NCI-H2171 (cell line): ENCODE measurements at regions not wholly inside any gene's neighbourhood (a gene's known extent, or its start where the extent isn't known, plus 50 kb on each side); places are given as distances from the start of the nearest gene placed in this dataset.
A peak's percentile ranks its signal among the peaks of the same experiment; 100 is the strongest.

Experiments used
- DNase-seq: peaks from one replicate; lab custom pipeline; 2025; lab: John Stamatoyannopoulos, UW

DNA sequence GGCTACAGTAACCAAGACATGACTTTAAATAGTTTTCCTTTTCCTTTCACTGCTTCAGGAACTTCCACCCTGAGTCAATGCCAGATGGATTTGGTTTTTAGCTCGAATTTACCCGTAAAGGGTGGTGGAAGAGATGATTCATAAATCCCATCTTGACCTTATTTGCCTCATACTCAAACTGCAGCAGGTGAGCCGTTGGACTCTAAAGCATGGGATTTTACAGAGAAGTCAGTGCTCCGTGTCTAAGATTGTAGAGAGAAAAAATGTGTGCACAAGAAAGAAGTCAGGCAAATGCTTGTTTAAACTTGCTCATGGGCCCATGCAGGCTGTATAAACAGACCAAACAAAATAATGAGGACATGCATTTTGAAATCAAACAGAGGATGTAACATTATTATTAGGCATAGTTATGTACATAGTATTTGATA, 369.7 kb upstream of the TRIB2 start:
- no peak for DNase-seq

DNA sequence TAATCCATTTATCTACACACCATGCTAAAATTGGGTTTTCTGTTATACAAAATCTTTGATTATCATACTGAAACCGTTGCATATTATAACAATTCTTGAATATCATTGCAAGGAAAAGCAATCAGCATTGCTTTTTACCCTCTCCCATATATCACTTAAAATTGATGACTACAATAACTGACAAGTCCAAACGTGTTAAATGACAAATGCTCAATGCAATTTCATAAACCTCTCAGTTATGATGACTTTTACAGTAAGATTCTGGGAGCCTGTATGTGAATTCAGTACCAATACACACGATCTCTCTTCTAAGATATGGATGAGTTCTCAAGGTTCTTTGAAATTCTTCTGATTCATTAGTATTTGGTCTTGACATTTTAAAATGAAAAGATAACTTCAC, 368.5 kb upstream of the TRIB2 start:
- DNase-seq, result no peak

DNA sequence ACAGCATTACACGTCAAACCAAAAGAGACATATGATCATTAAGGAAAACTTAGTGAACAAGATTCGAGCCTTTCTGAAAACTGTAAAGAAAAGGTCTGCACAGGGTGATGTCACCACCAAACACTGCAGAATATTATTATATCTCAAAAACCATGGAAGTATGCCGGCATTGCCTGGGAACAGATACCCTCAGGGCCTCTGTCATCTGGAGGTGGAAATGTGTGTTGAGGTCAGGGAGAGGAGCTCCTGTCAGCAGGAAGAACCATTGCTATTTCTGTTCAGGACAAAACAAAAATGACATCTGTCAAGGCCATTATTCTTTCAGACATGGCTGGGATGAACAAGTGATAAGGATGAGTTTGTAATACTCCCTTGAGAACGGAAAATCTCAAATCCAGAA, 365.9 kb upstream of the TRIB2 start:
- DNase-seq, result no peak

DNA sequence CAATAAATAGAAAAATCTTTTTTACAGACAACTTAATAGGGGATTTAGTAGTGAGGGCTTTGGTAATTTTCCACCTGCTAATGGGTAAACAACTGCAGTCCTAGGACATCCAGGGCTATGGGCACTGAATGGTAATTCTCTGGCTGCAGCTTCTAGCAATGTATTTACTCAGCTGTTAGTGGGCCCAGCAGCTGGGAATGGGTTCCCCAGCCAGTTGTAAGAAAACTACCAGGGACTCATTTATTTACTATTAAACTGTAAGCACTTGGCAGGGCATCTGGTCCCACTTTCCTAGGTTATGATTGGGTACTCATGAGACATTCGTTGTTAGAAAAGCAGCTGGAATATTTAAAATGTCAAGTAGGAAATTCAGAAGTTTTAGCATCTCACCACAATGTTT, 363.8 kb upstream of the TRIB2 start:
- DNase-seq, result no peak

DNA sequence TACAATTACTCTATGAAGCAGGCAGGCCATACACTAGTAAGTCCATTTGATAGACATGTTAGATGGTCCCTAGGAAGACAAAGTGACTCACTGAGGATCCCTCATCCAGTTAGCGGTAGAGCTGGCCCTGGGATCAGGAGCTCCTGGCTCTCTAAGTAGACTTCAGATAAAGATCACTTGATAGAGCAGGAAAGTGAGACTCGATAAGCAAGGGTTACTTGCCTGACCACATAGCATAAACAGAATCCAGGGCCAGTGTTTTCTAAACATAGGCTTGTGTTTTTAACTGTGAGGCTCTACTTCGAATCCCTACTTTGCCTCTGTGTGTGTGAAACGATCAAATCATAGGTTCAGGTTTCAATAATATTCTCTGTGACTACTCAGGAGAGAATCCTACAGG, 355.2 kb upstream of the TRIB2 start:
- no peak for DNase-seq

DNA sequence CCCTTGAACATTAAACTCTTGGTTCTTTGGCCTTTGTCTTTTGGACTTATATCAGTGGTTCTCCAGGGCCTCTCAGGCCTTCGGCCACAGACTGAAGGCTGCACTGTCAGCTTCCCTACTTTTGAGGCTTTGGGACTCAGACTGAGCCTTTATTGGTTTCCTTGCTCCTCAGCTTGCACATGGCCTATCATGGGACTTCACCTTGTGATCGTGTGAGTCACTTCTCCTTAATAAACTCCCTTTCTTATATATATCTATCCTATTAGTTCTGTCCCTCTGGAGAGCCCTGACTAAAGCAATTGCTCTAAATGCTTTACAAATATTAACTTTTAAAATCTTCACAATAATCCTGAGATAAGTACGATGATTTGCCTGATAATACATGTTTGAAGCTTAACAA, 353.6 kb upstream of the TRIB2 start:
- no peak for DNase-seq

DNA sequence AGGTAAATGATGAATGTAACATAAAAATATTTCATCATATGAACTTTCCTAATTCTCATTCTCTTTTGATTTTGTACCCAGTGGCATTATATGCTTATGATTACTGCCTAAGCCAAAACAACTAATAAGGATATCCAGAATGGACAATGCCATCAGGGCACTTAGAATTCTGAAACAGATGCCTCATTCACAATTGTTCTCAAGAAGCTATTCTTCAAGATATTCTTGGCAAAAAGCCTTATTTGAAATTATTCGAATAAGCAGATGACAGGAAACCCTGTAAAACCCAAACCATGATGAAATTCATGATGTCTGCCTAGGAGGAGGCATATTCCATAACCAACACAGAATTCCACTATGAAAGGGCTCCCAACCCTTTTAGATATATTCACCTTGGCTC, 353.2 kb upstream of the TRIB2 start:
- DNase-seq, result no peak

DNA sequence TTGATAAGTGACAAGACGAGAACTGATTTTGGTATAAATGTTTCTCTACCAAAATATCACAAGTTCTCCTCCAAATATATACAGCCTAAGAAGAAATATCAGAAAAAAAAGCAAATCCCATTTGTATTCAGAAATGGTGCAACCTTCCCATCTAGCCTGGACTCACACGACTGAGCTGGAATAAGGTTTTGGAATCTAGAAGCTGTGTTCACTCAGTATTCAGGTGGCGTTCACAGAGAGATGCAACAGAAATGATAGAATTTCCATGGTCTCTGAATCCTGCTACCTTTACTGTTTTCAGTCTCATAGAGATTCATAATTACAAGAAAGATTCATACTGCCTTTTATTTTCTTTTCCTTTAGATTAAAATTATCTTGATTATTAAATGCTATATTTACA, 347.2 kb upstream of the TRIB2 start:
- DNase-seq, result no peak

DNA sequence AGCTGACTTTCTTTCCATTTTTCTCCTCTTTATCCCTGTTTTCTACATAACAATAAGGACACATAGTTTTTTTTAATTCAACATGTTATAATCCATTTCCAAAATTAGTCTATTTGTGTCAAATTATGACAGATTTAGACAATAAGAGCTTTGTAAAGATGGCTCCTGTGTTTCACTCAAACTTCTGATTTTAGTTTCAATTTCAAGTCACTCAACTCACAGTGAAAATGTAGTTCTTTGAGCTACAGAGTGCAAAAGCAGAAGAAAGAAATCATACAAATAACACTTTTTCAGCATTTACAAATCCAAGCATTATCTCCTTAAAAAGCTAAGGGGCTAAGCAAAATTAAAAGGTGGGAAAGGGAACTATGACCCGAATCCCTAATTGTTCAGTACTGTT, 340.7 kb upstream of the TRIB2 start:
- no peak for DNase-seq

DNA sequence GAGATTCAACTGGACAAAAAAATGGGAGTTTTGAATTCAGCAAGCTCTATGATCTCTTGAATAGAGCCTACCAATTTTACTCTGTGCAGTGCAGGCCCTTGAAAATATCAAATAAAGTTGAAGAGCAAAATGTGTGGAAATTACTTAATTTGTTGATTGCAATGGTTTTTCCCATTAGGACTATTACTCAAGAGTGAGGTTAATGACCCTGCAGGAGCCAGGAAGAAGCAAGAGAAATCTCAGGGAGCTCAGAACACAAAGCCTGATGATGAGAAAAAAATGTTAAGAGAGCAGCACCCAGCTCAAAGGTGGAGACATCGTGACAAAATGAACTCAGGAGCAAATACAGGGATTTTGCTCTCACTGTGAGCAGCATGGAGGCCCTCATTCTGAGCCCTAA, 337.6 kb upstream of the TRIB2 start:
- no peak for DNase-seq

DNA sequence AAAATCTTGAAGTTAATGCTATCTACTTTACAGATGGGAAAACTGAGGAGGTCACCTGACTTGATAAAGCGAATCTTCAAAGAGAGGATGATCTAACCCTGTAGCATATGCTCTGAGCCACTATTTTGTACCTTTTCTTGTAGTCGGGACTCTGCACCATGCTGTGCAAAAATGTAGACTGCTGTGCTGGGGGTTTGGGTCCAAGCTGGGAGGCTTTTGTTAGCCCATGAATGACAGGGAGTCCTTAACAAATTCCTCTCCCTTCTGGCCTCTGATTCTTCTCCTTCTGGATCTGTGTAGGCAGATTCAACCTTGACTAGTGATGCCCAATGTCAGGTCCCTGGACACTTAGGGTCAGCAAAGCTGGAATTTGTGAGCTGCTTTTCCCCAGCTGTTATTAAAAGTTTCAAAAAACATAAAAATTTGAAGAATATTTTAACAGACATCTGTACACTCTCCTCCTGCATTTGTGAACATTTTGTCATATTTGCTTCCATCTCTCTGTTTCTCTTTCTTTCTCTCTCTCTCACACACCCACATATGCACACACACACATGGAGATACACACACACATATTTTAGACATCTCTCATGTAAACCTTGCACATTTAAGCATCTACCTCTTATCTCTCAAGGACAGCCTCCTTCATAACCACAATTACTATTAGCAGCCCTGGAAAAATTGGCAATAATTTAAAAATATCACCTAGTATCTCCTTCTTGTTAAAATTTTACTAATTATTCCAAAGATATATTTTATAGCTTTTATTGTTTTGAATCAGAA, 335.0 kb upstream of the TRIB2 start:
- no peak for DNase-seq

DNA sequence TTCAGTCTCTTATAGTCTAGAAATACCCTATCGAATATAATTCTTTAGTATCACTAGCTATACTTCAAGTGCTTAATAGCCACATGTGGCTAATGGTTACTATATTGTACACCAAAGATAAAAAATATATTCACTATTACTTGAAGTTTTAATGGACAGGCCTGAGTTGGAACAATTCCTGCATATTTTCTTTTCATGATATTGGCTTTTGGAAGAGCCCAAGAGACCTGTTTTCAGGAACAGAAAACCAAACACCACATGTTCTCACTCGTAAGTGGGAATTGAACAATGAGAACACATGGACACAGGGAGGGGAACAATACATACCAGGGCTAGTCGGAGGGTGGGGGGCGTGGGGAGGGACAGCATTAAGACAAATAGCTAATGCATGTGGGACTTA, 334.4 kb upstream of the TRIB2 start:
- no peak for DNase-seq

DNA sequence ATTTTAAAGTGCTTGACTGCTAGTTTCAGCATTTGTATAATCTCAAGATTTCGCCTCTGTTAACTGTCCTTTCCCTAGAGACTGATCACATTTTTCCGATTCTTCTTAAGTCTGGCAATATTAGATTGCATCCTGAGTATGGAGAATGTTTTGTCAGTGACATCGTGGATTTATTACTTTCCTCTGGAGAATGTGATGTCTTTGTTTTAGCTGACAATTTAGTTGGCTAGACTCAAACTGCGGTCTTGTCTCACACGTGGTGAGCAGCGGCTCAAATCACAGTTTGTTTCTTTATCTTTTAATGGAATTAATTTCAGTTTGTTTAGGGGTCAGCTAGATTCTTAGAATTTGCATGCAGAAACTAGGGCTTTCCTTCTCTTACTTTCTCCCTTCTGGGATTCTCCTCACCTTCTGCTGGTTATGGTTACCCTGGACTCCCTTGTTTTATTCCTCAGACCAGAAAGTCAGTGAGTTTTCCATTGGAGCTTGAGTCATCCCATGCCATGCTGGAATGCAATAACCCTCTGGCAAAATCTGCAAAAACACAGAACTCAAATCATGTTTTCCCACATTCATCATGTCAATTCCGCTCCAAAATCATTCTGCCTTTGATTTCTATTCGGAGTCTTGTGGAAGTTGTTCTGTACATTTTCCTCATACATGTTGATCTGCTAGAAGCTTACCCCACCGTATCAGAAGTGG, 327.2 kb upstream of the TRIB2 start:
- DNase-seq, result no peak

DNA sequence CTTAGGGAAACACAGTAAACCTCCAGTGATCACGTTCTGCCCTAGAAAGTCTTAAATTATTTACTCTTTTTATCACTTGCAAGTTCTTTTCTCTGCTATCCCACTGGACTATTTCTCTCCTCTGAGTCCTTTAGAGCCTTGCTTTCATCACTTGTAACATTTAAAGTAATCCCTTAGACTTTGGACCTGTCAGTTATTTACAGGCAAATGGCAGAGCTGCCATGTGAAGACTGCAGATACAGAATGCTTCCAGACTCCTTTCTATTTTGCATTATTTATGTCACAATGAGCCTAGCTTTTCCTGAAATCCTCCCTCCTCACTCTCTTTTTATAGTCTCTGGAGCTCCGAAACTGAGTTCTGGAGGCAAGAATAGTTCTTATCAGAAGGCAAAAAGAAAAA, 325.6 kb upstream of the TRIB2 start:
- DNase-seq, result no peak

DNA sequence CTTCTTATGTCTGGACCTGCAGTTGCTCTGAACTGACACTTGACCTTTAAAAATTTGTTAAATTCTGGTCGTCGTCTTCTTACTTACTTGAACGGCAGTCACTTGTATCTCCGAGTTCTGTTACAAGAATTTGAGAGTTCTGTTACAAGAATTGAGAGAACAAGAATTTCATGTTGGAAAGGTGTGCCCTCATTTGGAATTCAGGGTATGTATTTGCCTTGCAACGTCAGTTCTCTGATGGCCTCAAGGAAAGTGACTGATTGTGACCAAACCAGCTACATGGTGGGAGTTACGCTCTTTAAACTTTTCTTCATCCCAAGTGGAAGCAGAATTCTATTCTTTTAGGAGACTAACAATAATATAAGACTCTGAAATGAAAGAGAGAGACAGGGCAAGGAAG, 320.0 kb upstream of the TRIB2 start:
- no peak for DNase-seq

DNA sequence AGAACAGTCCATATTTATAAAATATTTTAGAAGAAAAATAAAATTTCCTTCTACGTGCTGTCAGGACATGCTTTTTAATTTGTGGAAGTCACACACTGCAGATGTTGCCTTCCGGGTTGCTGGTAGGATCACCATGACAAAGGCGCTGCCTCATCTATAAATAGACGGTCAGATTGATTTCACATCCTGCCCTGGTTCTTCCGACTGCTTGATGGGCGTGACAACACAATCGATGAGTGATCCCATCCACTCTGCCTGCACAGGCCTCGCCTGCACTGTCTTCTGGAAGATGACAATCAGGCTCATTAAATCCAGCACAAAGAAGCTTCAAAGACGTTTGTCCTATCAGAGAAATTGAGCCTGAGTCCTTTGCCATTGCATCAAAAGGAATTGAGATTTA, 318.9 kb upstream of the TRIB2 start:
- peak; percentile 23 for DNase-seq

DNA sequence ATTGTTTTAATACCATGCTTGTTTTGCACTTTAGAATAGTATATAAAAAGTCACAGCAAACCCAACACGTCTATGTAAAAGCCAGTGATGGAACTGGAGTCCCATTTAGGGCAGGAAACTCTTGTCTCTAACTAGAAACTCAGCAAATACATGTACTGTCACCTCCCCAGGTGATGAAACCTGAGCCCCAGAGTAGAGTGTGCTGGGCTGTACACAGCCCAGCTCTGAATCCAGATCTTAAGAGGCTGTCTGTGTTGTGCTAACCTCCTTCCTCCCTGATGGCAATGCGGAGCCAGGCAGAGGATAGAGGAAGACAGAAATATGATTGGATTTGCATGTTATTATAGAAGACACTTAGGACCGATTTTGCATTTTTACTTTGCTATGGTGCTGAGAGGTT, 317.5 kb upstream of the TRIB2 start:
- DNase-seq, result peak; percentile 32

DNA sequence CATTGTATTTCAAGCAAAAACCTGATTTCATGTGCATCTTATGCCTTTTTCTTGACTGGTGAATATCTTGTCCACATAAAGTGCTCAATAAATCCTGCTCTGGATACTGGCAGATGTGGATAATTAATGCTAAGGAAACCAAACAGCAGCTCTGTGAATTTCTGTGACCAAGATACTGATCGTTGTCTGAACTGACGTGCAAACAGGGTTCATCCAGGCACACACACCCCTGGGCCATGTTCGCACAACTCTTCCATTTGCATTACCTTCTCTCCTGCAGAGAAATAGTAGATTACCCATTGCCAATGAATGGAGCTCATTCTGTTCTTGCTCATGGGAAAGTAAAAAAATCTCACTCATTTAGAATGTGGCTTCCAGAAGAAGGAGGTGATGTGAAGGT, 316.2 kb upstream of the TRIB2 start:
- DNase-seq, result no peak

DNA sequence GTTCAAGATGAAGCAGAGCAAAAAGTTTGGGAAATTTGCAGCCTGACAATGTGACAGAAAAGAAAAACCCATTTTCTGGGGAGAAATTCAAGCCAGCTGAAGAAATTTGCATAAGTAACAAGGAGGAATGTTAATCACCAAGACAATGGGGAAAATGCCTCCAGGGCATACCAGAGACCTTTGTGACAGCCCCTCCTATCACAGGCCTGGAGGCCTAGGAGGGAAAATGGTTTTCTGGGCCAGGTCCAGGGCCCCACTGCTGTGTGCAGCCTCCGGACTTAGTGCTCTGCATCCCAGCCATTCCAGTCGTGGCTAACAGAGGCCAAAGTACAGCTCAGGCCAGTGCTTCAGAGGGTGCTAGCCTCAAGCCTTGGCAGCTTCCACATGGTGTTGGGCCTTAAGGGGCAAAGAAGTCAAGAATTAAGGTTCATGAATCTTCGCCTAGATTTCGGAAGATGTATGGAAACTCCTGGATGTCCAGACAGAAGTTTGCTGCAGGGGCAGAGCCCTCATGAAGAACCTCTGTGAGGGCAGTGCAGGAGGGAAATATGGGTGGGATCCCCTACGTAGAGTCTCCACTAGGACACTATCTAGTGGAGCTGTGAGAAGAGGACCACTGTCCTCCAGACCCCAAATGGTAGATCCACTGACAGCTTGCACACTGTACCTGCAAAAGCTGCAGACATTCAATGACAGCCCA, 314.1 kb upstream of the TRIB2 start:
- DNase-seq, result no peak

DNA sequence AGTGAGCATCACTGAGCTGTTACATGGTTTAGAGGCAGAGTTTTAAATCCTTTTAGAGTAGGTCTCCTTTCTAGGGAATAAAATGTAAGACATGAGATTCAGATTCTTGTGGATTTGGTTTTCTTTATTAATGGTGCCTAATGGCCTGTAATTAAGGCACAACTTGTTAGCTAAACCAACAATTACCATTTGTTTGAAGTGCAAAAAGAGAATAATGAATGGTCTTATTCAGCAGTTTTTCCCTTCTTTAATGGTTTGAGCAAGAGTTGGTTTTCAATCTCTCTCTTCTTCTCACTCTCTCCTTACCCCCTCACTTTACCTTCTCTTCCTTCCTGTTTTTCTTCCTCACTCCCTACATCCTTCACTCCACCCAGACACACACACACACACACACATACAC, 312.2 kb upstream of the TRIB2 start:
- no peak for DNase-seq

DNA sequence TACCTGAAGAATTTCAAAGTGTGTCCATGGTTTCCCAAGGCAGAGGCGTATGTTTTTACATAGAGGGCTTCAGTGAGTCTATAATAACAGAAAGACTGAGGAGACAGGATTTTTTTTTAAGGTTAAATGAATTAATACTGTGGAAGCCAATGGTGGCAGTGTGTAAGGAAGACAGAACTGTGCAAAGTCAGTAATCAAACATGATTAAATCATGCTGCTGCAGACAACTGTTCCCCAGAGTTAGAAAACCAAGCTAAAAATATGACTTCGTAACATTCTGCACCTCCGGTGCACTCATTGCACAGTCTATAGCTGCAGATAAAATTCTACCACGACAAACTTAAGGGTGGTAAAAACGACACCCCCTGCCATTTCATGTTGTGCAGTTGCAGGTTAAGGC, 309.6 kb upstream of the TRIB2 start:
- no peak for DNase-seq

DNA sequence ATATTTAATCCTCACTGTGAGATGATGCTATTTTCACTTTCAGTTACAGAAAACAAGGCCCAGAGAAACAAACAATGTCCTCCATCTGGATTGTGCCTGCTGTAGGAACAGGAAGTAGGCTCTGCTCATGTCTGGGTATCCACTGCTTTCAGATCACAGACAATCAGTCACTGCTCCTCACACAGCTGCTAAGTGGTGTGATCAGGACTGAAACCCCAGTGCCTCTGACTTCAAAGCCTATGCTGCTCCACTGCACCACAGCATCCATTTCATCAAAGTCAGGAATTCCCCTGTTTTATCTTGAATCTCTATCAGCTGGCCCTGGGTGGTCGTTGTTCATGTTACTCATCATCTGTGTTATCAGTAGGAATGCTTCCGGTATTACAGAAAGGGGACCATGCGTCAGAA, 303.8 kb upstream of the TRIB2 start:
- DNase-seq, result no peak

DNA sequence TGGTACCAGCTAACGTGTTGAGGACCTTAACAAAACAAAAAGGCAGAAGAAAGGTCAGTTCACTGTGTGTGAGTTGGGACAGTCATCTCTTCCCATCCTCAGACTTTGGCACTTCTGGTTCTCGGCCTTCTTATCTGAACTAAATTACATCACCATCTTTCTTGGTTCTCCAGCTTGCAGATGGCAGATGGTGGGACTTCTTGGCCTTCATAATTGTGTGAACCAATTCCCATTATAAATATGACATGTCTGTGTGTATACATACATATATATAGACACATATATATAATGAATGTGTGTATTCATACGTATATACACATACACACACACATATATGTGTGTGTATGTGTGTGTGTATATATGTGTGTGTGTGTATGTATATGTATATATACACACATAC, 301.2 kb upstream of the TRIB2 start:
- no peak for DNase-seq
